GM18511 (cell line): ENCODE measurements at regions not wholly inside any gene's neighbourhood (a gene's known extent, or its start where the extent isn't known, plus 50 kb on each side); places are given as distances from the start of the nearest gene placed in this dataset.
"Not testable (repeated sequence)": the region's sequence is repeated elsewhere in the genome, so short reads cannot be mapped to it uniquely, and the experiment has no call there.

ENCODE experiments used
- ATAC-seq: cut with Tn5 transposase; IDR thresholded peaks from one replicate; pipeline ENCODE4 v1.9.1; 2021; ENCODE audit warnings: mild to moderate bottlenecking, moderate library complexity; ENCODE audit not compliant: unreplicated experiment

DNA sequence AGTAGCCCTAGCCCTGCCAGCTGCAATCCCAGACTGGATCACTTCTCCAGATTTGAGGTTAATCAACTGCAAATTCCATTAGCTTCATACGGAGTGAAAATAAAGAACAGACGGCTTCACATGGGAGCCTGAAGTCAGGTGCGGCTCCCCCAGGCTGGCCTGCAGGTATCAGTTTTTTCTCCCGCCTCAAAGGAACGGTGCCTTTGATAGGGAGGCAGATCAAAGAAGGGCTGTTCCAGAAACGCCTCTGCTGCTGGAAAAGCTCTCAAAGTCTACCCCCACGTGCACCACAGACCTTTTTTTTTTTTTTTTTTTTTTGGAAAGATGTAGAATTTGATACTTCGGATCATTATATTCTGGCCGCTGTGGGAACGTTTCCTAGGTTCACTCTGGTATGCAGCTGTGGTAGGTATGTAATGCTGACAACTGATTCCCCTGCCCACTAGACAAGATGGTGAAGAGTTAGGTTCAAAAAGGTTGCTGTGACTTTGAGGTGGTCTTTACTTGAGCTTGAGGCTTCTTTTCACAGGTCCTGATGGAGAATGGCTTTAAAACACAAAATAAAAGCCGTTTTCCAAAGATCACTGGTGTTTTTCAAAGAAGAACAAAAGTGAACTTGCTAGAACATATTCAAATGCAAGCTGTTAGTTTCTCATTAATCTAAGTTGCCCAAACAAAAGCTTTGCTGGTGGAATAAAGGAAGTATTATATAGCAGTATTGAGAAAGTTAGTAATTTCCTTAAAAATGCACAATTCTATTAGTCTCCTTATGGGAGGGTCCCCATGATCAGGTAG is 189.0 kb upstream of the NFIA start:
- ATAC-seq: no peak

DNA sequence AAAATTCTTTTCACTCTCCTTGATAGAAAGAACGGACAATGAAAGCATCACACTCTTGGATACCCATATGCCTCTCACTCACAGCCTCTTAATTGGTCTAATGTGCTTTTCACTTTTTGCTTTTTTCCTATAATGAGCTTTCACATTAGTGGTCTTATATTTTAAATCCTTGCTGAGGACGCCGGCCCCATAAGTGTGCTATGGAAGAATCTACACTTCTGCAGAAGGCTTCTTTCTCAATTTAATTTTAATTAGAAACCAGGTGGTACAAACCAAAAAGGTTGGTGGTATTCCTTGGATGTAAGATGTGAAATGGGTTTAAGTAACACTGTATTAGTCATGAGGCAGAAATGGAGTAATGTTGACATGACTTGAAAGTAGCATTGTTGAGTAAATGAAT is 190.6 kb upstream of the NFIA start:
- ATAC-seq: no peak

GRCh38 chr1:60891281-60891680 is 191.1 kb upstream of the NFIA start:
- ATAC-seq: no peak

DNA sequence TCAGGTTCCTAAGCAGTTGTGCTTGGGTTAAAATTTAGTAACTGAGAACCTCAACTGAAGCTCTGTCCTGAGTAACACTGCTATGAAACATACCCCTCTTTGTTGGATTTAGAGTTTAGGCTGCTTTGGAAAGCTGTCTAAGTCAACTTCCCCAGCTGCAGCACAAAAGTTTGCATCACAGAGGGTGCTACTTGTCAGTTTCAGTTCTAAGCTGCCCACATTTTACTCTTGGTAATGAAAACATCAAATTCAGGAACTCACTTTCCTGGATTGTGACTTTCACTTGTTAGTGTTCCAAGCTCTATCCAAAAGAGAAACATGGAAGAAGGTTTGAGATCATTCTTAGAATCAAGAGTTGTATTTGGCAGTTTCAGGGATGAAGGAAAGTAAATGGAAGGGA is 191.7 kb upstream of the NFIA start:
- no peak for ATAC-seq

- no peak for ATAC-seq
Measured at GRCh38 chr1:60889709-60890108, 192.7 kb upstream of the NFIA start.

- ATAC-seq: no peak
Measured at GRCh38 chr1:60888126-60888525, 194.2 kb upstream of the NFIA start.

GRCh38 chr1:60886793-60887331 is 195.5 kb upstream of the NFIA start:
- no peak for ATAC-seq

- ATAC-seq: no peak
Measured at GRCh38 chr1:60886090-60886489, 196.3 kb upstream of the NFIA start.

- no peak for ATAC-seq
Measured at GRCh38 chr1:60880202-60880601, 202.2 kb upstream of the NFIA start.

DNA sequence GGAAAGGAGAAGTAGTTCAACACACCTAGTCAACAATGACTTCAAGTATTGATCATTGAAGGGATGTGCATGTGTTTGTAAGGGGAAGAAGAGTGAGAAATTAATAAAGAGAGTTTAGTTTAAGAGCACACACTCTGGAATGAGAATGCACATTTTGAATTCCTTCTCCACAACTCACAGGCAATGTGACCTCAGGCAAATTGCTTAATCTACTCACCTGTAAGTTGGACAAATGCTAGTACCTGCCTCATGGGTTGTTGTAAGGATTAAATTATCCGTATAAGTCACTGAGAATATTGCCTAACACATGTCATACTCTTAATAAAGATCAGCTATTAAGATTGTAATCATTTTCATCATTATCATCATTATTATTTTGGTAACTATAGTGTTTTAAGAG is 204.0 kb upstream of the NFIA start:
- no peak for ATAC-seq

DNA sequence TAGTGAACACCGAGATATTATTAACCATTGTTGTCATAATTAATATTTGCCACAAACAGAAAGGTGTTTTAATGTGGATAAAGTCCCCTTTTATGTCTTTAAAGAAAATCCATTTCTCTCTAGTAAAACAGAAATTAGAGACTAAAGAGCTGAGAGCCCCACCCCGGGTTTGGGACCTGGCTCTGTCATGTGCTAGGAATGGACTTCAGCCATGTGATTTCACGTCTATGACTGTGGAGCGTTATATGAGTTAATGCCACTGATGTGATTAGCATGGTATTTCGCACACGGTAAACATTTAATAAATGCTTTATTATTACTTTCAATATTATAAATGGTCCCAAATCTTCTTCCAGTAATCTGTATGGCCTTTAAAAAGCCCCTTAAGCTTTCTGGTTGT is 205.0 kb upstream of the NFIA start:
- ATAC-seq: no peak

- ATAC-seq: no peak
Measured at GRCh38 chr1:60876952-60877351, 205.4 kb upstream of the NFIA start.

DNA sequence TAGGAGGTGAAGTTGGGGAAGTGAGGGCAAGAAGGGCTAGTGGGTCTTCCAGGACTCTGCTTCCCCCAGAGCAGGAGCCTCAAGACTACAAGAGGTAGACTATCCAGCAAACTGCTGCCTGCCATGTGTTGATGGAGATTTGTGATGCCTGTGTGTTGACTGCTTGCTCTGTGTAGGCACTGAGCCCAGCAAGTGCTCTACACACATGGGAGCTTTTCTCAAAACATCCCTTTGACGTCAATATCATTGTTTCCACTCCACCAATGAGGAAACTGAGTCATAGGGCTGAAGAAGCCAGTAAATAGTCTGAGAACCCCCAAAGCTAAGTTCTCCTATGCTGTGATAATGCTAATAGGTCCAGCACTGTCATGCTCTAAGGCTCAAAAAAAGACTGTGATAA is 207.2 kb upstream of the NFIA start:
- ATAC-seq: no peak

DNA sequence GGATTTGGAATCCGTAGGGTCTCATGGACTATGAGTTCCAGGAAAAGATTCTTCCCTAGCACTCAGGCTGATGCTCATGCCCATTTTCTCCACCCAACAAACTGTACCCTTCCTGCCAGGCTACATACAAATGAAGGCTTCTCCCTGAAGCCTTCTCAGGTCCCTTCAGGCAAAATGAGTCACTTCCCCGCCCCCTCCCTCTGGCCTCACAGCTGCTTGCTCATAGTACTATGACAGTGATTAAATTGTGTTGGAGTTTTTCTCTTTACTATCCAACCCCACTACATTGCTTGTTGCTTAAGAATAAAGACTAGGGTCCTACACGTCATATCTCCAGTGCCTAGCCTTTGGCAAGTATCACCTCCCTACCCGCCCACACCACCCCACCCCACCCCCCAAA is 207.6 kb upstream of the NFIA start:
- ATAC-seq: no peak

GRCh38 chr1:60873396-60873795 is 209.0 kb upstream of the NFIA start:
- not testable (repeated sequence) for ATAC-seq

DNA sequence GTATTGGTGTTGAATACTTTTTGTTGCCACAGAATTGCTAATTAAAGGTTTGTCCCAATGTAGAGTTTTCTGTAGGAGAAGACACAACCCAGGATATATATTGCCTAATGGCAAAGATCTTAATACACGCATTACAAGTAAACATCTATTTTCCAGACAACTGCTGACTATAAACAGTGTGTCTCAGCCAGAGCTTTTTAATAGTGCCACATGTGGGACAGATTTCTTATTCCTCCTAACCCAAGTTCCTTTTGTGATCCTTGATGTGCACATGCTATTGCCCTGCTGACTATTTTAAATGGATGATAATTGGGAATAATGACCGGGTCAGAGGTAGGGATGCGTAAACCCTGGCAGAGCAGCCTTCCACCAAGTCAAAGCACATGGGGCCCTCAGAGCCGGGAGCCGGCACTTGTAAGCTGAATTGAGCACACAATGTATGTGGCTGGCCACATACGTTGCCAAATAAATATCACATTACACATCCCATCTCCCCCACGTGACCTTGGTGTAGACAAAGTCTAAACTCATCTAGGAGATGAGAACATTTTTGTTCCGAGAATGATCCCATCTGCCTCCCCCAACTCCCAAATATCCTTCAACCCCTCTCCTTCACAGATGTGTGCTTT is 209.8 kb upstream of the NFIA start:
- no peak for ATAC-seq

DNA sequence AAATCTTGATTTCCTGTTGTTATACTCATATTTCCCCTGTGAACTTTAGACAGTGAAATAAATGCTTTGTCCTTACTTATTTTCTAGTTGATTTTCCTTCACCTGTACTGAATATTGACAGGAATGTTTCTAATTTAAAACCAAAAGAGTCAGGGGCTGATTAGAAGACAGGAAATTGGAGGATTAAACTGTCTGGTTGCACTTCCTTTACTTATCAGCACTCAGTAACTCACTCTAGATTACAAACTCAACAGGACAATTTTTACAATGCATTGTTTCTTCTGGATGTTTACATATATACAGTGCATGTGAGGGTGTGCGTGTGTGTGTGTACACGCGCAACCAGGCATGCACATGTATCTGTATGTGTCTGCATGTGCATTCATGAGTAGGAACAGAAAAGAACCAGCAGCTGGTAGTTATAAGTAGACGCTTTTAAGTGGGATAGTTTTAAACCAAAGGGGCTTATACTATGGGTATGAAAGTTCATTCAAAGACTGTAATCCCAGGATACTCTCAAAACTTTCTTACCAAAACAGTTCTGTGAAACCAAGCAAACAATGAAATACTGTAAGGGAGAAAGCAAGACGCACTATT is 212.0 kb upstream of the NFIA start:
- no peak for ATAC-seq

GRCh38 chr1:60868901-60869663 is 213.3 kb upstream of the NFIA start:
- ATAC-seq: no peak

DNA sequence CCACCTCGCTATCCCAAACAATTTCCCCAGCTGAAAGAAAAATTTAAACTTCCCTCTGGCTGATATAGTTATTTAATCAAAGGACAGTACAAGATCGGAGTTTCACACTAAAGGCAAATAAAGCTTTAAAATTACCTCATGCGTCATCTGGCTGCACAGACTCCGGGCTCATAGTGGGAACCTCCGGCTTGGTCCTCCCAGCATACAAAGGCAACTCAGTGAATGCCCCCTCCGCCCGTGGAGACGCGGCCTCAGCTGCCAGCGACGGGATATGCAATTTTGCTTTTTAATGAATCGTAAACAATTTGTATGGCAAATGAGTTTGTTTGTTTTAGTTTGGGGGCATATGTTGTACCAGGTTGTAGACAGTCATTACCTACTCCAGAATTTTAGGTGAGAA is 214.6 kb upstream of the NFIA start:
- ATAC-seq: no peak

- no peak for ATAC-seq
Measured at GRCh38 chr1:60866917-60867531, 215.3 kb upstream of the NFIA start.
